ENCODE measurements at regions not wholly inside any gene's neighbourhood (a gene's known extent, or its start where the extent isn't known, plus 50 kb on each side); places are given as distances from the start of the nearest gene placed in this dataset.

- TF ChIP-seq CTCF (IDR thresholded peaks at IDR 0.05; ENCODE audit: insufficient read depth, low read depth, low read length) = no peak
- no peak for TF ChIP-seq EZH2 (IDR thresholded peaks at IDR 0.05; ENCODE audit: insufficient read depth, low read length)
These were observed 115.7 kb downstream of the MATN1 start for GRCh38 chr1:30607723-30608122.
